AG04449 (cell line): ENCODE measurements at regions not wholly inside any gene's neighbourhood (a gene's known extent, or its start where the extent isn't known, plus 50 kb on each side); places are given as distances from the start of the nearest gene placed in this dataset.

Experiments
- CTCF ChIA-PET: fragments of 350-600 bp; formaldehyde crosslinking; extraction: SDS; loops from one replicate; lab custom pipeline; 2021; ENCODE audit warnings: antibody characterized with exemption; lab: Yijun Ruan, JAX
- POLR2A ChIA-PET: fragments of 400-600, 350-600 bp; formaldehyde crosslinking; extraction: SDS; loops from one replicate; lab custom pipeline; 2020; ENCODE audit warnings: antibody characterized with exemption, inconsistent platforms; lab: Yijun Ruan, JAX
- DNase-seq: peaks from one replicate; pipeline ENCODE4 v3.0.0-alpha.2; 2010; ENCODE audit warnings: low read depth, low spot score
- H3K4me3 ChIP-seq: 2 replicates; pipeline ENCODE4 v1.5.1; 2011; ENCODE audit warnings: low read depth, mild to moderate bottlenecking, control low read depth, low read length
- TF ChIP-seq, protein P1 (sequence below): IDR thresholded peaks from one replicate; pipeline ENCODE4 v1.5.1; 2011; ENCODE audit warnings: mild to moderate bottlenecking, moderate library complexity, low read length, control low read depth, inconsistent platforms; ENCODE audit not compliant: insufficient read depth; ENCODE audit errors: missing control alignments

DNA sequence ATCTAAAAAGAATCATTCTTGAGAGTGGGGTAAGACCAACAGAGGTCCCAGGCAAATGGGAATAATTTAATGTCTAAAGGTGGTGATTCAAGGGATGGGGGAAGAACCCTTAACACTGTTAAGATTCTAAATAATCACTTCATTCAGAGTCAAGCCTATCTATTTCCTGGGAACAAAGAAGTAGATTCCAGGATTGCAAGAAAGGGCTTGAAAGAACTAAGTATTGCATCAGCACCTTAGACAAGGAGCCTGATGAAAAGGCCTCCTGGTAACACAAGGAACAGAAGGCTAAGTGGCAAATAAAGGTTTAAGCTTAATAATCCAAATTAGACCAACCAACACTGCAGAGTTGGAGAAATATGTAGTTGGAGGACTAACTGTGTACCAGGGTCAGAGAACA is 620.7 kb upstream of the BTBD3 start:
- ChIA-PET CTCF (no interaction called here), POLR2A (no interaction called here)
- DNase-seq: no peak
- no peak overlapping the region for H3K4me3 ChIP-seq
- TF ChIP-seq, protein P1, sequence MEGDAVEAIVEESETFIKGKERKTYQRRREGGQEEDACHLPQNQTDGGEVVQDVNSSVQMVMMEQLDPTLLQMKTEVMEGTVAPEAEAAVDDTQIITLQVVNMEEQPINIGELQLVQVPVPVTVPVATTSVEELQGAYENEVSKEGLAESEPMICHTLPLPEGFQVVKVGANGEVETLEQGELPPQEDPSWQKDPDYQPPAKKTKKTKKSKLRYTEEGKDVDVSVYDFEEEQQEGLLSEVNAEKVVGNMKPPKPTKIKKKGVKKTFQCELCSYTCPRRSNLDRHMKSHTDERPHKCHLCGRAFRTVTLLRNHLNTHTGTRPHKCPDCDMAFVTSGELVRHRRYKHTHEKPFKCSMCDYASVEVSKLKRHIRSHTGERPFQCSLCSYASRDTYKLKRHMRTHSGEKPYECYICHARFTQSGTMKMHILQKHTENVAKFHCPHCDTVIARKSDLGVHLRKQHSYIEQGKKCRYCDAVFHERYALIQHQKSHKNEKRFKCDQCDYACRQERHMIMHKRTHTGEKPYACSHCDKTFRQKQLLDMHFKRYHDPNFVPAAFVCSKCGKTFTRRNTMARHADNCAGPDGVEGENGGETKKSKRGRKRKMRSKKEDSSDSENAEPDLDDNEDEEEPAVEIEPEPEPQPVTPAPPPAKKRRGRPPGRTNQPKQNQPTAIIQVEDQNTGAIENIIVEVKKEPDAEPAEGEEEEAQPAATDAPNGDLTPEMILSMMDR: no peak

DNA sequence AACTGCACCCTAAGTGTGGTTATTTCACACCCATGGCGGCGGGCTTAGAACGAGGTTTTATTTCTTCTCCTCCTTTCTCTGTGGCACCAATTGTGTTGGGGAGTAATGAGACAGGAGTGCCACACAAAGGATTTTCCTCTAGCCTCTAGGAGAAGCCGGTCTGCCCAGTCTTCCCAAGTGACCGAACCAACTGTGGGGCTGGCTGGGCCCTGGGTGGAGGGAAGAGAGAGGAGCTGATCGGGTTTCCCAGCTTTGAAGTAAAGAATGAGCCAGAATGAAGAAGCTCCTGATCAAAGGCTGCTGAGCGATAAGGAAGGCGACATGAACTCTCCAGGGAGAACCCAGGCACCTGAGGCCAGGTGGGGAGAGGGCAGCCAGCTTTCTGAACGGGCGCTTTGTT is 616.0 kb upstream of the BTBD3 start:
- ChIA-PET POLR2A (no interaction called here), CTCF (interaction anchor here (1.0 kb wide), 1 partner anchor 11 kb away, joined by 3 read pairs; no protein-coding TSS in a partner anchor)
- no peak for DNase-seq
- TF ChIP-seq, protein P1: no peak
- no peak overlapping the region for H3K4me3 ChIP-seq

DNA sequence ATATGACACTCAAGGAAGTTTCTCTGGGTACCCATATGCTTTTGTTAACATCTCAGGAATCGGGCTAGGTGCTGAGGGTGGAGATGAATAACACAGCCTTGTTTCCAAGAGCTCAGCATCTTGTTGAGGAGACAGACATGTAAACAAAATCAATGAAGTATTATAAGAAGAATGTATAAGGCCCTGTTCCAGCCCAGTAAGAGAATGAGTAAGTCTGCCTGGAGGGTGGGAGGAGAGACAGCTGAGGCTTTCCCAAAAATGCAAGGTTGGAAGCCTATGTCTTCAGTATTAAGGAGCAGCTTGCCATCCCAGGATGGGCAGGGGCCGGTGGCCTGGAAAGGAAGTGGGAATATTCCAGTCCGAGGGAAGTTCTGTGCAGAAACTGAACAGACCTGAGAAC is 615.3 kb upstream of the BTBD3 start:
- no peak overlapping the region for H3K4me3 ChIP-seq
- CTCF ChIA-PET: interaction anchor here (1.0 to 1.3 kb wide), 2 partner anchors 12 to 17 kb away, joined by 3 to 4 read pairs; no protein-coding TSS in a partner anchor
- TF ChIP-seq, protein P1: no peak
- DNase-seq: no peak
- POLR2A ChIA-PET: no interaction called here

DNA sequence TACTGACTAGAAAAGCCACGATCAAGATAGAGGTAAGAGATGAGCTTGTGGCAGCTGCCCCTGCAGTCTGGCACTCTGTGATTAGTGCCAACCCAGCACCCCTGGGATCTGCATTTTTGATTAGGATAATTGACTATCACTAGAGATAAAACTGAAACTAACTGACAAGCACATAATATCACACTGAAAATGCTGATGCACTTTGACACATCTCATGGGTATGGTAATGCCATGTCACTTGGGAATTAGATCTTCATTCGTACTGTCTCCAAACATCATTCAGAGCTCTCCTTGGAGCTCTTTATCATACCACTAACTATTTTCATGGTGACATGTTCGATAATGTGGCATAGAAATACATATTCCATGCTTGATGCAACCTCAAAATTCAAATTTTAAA is 612.9 kb upstream of the BTBD3 start:
- H3K4me3 ChIP-seq: no peak overlapping the region
- CTCF ChIA-PET: no interaction called here
- DNase-seq: no peak
- POLR2A ChIA-PET: no interaction called here
- TF ChIP-seq, protein P1: no peak

DNA sequence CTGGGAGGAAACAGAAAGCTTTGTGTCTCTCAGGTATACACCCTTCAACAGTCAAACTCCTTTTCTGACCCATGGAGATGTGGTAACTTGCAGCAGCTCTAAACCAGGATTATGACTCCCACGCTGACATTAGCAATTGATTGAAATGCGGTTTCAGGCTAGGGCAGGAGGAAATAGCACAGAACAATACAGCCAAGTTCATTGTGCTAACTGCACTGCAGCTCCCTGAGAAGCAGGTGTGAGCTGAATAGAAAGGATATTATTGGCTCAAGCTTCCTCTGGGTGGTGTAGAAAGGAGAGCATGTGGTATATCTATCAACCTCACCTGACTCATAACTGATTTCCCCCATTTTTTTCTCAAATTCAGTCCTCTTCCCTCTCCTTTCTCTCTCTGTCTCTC is 612.3 kb upstream of the BTBD3 start:
- ChIA-PET POLR2A (no interaction called here), CTCF (no interaction called here)
- DNase-seq: no peak
- TF ChIP-seq, protein P1: no peak
- H3K4me3 ChIP-seq: no peak overlapping the region

DNA sequence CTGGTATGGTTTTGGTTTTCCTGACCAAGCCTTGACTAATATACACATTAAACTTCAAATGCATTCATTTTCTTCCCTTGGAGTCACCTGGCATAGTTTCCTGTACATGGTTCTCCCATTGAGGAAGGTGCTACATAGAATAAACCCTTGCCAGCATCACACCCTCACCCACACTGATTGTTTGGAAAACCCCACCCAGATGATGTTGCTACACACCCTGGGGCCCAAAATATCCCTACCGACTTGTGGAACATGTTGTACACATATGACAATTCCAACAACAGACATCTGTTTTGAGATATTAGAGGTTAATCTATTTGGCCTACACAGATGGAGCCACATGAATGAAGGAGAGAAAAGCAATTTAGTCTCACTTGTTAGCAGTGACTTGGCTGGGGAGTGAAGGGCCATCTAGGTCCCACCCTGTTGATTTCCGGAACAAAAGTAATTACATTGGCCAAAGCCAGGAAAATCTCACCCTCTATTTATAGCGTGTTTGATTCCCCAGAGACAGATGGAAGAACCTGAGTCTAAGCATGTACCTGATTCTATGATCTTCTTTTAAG is 606.0 kb upstream of the BTBD3 start:
- TF ChIP-seq, protein P1: no peak
- POLR2A ChIA-PET: no interaction called here

More for the DNA sequence above, 606.0 kb upstream of the BTBD3 start:
- DNase-seq: no peak
- H3K4me3 ChIP-seq: no peak overlapping the region
- CTCF ChIA-PET: interaction anchor here (1.4 kb wide), 1 partner anchor 8 kb away, joined by 3 read pairs; no protein-coding TSS in a partner anchor
